ENCODE measurements at regions not wholly inside any gene's neighbourhood (a gene's known extent, or its start where the extent isn't known, plus 50 kb on each side); places are given as distances from the start of the nearest gene placed in this dataset.

GRCh38 chr6:117169064-117169665, 96.2 kb upstream of the VGLL2 start:
- DNase-seq: no peak

GRCh38 chr6:117169781-117170281, 95.5 kb upstream of the VGLL2 start:
- no peak for DNase-seq

- DNase-seq: no peak
Observed at GRCh38 chr6:117174835-117175360, 90.5 kb upstream of the VGLL2 start.

GRCh38 chr6:117188627-117189201, 76.6 kb upstream of the VGLL2 start:
- no peak for DNase-seq

GRCh38 chr6:117191009-117191408, 74.3 kb upstream of the VGLL2 start:
- DNase-seq: no peak

- DNase-seq: no peak
Observed at GRCh38 chr6:117191448-117191847, 73.9 kb upstream of the VGLL2 start.

DNA sequence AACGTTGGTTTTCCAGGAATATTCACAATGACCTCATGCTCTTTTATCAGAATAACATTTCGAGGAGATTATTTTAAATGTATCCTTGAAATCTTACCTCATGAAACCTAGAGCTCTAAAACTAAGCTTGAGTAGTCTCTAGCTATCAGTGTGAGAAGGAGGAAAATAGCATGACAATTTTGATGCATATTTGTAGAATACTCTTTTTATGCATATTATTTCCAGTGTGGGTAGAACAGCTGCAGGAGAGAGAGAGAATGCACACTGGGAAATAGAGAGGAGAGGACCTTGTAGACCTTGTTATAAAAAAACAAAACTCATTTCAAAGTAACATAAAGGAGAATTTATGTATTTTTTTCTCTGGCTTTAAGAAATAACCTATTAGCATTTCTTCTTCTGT, 71.1 kb upstream of the VGLL2 start:
- DNase-seq: no peak

- no peak for DNase-seq
Observed at GRCh38 chr6:117194978-117195377, 70.4 kb upstream of the VGLL2 start.

GRCh38 chr6:117195728-117196127, 69.6 kb upstream of the VGLL2 start:
- DNase-seq: no peak

DNA sequence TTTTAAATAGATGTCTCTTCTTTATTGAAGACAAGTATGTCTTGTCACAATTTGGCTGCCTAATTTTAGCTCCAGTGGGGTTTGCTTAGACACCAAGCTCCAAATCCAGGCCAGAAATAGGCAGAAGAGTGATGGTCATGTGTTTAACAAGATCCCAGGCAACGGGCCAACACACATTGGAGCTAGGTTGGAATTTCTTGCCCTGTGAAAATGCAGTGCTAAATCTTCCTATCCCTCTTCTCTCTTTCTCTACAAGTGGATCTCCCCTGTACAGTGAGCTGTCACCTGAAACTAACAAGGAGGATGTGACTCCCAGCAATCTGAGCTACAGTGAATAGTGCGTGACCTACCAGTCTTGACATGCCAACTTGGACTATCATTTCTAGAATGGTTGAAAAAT, 65.3 kb upstream of the VGLL2 start:
- no peak for DNase-seq

- no peak for DNase-seq
Observed at GRCh38 chr6:117204903-117205302, 60.5 kb upstream of the VGLL2 start.

DNA sequence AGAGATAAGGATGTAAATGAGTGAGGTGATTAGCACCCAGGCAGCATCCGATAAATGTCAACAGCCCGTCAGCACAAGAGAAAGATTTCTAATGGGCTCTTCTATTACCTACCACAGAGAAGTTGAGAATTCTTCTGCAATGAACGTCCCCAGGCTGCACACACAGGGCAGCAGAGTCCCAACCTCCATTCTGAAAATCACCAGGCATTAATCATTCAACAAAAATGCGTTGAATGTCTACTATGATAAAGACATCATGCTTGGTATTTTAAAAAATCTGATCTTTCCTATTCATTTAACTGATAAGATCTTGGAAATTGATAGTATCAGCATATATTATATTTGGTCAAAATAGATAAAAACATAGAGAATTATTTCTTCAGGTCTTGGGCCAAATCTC, 59.5 kb upstream of the VGLL2 start:
- DNase-seq: no peak

GRCh38 chr6:117206522-117206921, 58.8 kb upstream of the VGLL2 start:
- no peak for DNase-seq

- DNase-seq: no peak
Observed at GRCh38 chr6:117206944-117207687, 58.2 kb upstream of the VGLL2 start.

DNA sequence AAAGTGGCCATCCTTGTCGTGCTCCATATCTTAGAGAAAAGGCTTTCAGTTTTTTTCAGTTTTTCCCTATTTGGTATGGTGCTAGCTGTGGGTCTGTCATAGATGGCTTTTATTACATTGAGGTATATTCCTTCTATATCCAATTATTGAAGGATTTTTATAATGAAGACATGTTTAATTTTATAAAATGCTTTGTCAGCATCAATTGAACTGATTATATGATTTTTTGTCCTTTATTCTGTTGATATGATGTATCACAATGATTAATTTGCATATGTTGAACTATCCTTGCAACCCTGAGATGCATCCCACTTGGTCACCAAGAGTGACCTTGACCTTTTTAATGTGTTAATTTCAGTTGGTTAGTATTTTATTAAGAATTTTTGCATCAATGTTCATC, 55.1 kb upstream of the VGLL2 start:
- DNase-seq: no peak

DNA sequence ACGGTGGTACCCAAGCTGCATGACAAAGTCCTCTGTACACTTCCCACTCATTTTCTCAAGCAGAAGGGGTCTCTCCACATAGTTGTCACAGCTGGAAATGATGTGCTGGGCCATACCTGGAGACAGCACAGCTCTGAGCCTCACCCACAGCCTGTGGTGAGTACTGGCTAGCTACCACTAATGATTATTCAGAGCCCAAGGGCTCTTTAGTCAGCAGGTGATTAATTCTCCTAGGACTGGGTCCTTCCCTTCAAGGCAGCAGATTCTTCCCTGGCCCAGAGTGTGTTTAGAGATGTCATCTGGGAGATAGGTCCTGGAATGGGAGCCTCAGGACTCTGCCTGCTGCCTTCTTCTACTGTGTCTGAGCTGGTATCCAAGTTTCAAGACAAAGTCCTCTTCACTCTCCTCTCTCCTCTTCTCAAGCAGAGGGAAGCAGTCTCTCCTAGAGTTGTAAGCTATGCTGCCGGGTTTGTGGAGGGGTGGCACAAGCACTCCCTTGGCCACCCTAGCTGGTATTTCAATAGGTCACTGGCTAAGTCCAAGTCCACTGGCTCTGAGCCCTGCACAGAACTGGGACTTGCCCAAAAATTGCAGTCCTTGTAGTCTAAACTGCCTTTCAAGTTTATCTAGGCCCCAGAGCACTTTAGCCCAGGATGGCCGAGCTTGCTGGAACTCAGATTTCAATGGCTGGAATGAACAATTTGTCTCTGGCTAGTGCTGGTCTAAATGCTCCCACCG, 49.8 kb upstream of the VGLL2 start:
- DNase-seq: no peak

All from NCI-H1105 (cell line).